WTC11 (cell line): ENCODE measurements at regions not wholly inside any gene's neighbourhood (a gene's known extent, or its start where the extent isn't known, plus 50 kb on each side); places are given as distances from the start of the nearest gene placed in this dataset.

ENCODE experiments used
- ARID4B ChIP-seq: sonication (generic); formaldehyde crosslinking; IDR thresholded peaks from 2 replicates; pipeline ENCODE4 v1.8.0; 2023; ENCODE audit warnings: missing genetic modification reagents, mild to moderate bottlenecking, borderline replicate concordance
- CTCF ChIP-seq: fragments of 200-600 bp; IDR thresholded peaks from 2 replicates; pipeline ENCODE4 v1.8.0; 2022; ENCODE audit warnings: antibody characterized with exemption
- FOXP1 ChIP-seq: sonication (generic); formaldehyde crosslinking; IDR thresholded peaks from 2 replicates; pipeline ENCODE4 v1.8.0; 2022; ENCODE audit warnings: missing genetic modification reagents, mild to moderate bottlenecking, moderate library complexity, borderline replicate concordance

- TF ChIP-seq CTCF = no peak
- no peak for TF ChIP-seq ARID4B
- TF ChIP-seq FOXP1 (CRISPR knock-in tag) = no peak
Measured at GRCh38 chr11:106381895-106382294, 304.4 kb downstream of the AASDHPPT start.
